ENCODE measurements at regions not wholly inside any gene's neighbourhood (a gene's known extent, or its start where the extent isn't known, plus 50 kb on each side); places are given as distances from the start of the nearest gene placed in this dataset.

DNA sequence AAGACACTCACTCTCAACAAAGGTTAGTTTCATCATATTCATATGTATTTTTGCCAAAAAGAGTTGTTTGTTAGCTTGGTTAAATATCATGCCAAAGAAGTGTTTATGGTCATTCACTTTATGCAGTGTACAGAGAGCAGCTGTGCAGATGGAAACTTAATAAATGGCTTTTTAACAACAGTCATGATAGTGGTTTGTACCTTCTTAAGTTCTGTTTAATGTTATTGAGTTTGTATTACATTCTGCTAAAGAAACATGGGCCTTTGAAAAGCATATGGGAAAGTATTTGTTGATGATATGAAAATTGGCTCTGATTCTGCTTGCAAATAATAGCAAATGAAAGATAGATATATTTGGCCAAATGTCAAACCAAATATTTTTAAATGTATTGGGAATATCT, 607.3 kb downstream of the NCAM2 start:
- DNase-seq = no peak

DNA sequence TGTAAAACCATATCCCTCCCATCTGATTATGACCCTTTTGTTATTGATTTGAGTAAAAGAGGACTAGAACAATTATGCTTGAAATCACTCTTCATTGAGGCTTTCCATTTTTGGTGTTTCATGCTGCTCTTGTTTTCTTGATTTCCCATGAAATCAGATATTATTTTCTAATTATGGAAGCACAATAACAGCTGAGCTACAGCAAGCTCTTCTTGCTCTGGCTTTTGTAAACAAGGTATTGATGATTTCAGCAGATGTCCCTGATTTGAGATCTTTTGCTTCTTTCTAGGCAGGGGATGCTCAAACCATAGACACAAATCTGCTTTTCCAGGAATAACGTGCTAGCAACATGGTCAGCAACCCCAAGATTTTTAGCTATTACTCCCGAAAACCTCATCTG, 607.8 kb downstream of the NCAM2 start:
- DNase-seq = no peak

GRCh38 chr21:21612466-21612865, 614.3 kb downstream of the NCAM2 start:
- no peak for DNase-seq

DNA sequence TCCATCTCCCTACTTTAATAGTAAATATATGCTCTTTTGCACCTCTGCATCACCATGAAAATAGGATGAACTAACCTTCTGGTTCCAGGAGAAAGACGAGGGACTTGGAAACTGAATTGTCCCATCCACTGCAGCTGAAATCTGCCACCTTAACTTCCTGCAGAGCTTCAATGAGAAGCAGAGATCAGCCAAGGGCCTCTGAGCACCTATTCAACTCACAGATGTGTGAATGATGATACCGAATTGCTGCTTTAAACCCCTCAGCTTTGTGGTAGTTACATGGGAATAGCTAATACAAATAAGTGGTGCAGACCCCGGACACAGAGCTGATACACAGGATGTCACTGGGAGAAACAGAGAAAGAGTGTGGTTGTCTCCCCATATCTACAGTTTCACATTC, 616.8 kb downstream of the NCAM2 start:
- DNase-seq = no peak

- no peak for DNase-seq
Observed at GRCh38 chr21:21622460-21623234, 624.4 kb downstream of the NCAM2 start.

DNA sequence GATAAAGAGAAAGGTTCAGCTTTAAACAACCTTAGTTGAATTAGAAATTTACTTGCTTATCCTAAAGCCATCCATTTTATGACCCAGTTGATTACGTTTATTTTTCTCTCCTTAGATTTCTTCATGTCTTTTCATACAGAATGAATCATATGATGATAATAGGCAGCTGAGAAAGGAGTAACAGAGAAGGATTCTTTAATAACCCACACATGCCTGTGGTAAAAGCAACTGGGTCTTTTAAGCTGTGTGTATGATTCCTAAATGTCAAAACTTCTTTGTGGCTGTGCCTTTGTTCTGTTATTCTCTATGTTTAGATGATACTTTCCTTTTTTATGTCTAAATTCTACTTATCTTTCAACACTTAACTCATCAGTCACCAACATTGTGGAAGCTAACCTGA, 626.5 kb downstream of the NCAM2 start:
- no peak for DNase-seq

- no peak for DNase-seq
Observed at GRCh38 chr21:21631961-21632360, 633.8 kb downstream of the NCAM2 start.

GRCh38 chr21:21632926-21633325, 634.7 kb downstream of the NCAM2 start:
- DNase-seq = no peak

GRCh38 chr21:21661741-21662140, 663.5 kb downstream of the NCAM2 start:
- no peak for DNase-seq

DNA sequence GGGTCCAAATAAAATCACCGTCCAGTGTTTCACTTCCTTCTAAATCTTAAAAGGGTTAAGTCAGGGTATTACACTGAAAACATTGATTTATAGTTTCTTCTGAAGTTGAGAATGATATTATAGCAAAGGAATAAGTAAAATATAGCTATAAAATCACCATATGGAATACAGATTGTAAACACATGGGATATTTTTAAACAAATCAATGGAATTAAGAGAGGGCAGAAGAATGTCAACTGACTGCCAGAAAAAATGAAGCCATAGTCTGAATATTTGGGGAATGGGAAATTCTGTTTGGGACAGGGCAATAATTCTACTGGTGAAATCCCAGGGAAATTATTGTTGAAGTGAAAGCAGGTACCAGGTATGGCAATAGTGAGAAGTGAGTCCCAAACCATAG, 664.6 kb downstream of the NCAM2 start:
- DNase-seq = no peak

- no peak for DNase-seq
Observed at GRCh38 chr21:21664871-21665270, 666.7 kb downstream of the NCAM2 start.

GRCh38 chr21:21666689-21667088, 668.5 kb downstream of the NCAM2 start:
- no peak for DNase-seq

DNA sequence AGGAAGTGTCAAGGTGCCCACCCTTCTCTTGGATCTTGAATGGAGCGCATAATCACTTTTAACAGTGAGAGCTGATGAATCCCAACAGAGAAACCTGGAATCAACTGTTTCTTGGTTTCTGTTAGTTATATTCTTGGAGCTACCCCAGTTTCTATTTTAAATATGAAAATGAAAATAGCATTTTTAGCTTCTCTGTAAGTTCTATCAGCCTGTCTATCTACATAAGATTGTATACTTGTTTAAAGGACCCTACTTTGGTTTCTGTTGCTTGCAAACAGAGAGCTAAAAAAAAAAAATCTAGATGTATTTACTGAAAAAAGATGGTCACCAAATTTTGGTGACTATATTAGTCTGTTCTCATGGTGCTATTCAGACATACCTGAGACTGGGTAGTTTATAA, 670.0 kb downstream of the NCAM2 start:
- DNase-seq = no peak

DNA sequence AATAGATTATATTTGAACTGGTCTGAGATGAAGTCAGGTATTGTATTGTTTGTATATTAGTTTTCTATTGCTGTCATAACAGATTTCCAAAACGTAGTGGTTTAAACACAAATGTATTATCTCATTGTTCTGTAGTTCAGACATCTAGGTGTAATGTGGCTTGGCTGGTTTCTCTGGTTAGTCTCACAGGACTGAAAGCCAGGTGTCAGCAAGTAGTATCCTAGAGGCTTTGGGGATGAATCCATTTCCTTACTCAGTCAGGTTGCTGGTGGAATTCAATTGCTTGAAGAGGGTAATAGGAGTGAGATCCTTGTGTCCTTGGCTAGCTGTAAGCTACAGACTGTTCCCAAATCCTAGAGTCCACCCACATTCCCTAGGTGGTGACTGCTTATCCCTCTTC, 675.8 kb downstream of the NCAM2 start:
- no peak for DNase-seq

GRCh38 chr21:21675601-21676000, 677.4 kb downstream of the NCAM2 start:
- DNase-seq = no peak

- no peak for DNase-seq
Observed at GRCh38 chr21:21682172-21682571, 684.0 kb downstream of the NCAM2 start.

DNA sequence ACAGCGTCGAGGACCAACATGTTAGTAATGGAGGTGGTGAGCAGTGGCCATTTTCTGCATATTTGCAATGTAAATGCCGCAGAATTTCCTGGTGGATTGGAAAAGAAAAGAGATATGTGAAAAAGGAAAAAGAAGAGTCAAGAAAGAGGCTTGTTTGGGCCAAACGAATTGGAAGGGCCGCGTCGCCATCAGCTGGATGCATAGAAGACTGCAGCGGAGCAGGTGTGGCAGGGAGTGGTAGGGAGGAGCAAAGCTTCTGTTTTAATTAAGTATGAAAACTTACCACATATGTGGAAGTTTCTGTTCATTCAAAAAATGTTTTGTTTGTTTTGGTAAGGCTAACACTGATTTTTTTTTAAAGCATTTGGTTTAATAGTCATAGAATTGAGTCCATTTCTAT, 690.7 kb downstream of the NCAM2 start:
- DNase-seq = no peak

DNA sequence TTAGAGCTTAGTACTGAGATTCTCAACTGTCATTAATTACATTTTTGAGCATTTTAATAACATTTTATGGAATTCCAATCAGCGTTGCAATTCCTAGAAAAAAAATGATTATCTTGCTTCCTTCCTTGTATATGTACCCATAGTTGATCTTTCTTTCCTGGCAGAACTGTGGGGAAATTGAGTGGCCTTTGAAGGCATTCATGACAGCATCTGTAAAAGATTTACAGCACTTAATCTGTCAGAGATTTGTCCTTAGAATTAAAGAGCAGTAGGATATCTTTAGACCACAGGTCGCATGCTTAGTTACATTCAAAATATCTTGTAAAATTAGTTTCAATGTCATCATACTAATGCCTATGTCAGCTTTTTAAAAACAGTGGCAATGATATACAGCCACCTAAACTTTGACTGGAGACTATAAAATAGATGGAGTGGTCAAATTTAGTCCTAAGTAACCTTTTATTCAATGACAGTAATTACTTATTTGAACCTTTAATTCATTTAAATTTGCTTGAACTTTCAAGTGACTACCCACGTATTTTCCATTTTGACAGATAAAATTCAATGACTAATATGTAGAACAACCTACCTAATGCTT, 692.0 kb downstream of the NCAM2 start:
- DNase-seq = no peak

DNA sequence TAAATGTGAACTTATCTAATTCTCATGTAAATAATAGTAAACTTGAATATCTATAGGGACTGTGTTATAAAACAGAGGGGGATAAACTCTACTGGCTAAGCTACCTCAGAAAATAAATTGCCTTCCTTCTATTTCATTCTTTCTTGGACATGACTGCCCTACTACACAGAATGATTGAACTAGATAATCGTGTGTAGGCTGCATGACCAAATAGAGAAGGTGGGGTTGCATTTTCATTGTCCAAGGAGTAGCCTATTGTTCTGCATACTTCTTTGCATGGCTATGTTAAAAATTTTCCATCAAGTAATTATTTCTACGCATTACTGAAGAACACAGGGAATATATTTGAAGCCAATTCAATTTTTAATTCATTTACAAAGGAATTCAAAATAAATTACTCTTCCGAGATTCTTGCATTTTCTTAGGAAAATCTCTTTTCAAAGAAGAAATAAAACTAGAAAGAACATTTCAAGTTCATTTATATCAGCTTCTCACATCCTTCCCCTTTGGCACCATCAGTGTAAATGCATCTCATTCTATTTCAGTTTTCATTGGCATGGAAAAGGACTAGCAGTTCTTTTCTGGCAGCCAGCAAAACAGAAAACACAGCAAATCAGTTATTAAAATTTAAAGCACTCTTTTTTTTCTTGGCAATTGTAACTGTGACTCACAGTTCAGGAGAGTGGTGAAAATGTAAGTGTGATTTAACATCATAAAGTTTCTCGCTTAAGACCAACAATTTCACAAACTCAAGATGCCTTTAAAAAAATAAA, 714.7 kb downstream of the NCAM2 start:
- DNase-seq = no peak

GRCh38 chr21:21713651-21714180, 715.5 kb downstream of the NCAM2 start:
- DNase-seq = no peak

DNA sequence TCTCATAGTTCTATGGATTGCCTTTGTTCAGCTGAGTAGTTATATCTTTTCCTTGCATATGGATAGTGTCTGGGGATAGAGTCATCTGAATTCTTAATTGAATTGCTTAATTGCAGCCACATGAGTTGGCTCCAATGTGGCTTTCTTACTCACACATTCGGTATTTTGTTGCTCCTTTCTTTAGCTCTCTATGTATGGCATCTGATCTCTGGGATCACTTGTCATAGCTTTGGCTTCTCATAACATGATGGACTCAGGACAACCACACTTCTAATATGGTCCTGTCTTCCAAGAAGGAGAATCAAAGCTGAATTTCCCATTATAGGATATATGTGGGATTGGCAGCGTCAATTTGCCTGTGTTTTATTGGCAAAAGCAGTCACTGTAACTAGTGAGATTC, 716.2 kb downstream of the NCAM2 start:
- DNase-seq = no peak

DNA sequence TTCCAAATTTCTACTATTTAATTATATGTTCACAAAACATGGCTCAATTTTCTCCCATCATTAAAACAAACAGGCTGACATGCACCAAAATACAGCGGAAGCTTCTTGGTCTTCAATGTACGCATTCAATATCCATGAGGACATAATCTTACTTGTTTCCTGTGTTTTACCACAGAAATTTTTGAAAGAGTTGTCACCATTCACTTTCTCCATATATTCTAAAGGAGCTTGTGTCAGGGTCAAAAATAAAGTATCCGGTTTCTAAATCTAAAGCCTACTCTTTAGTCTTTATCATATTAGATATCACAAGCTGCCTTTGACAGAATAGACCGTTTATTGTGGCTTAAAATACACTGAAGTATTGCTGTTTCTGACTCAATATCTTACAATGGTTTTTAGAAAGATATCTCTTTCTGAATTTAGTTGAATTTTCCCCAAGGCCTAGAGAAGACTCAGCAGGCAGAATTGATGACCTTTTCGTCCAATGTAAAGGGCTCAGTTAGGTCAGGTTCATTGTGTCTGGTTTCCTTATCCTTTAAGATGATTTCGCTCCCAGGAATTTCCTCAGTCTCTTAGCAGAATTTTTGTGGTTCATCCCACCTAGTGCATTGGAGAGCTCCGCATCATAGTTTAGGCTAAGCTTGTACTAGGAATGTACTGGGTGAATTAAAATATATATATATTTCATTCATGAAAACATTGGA, 717.2 kb downstream of the NCAM2 start:
- DNase-seq = no peak

- DNase-seq = no peak
Observed at GRCh38 chr21:21722731-21723130, 724.5 kb downstream of the NCAM2 start.

All from C1 segment of cervical spinal cord (tissue), 14 donors.